NCI-H2029 treated with DMSO at 0.1 percent for 48 hours (cell line): ENCODE measurements at regions not wholly inside any gene's neighbourhood (a gene's known extent, or its start where the extent isn't known, plus 50 kb on each side); places are given as distances from the start of the nearest gene placed in this dataset.
"Not testable (repeated sequence)": the region's sequence is repeated elsewhere in the genome, so short reads cannot be mapped to it uniquely, and the experiment has no call there.

Experiments
- DNase-seq: peaks from one replicate; lab custom pipeline; 2025; lab: John Stamatoyannopoulos, UW

DNA sequence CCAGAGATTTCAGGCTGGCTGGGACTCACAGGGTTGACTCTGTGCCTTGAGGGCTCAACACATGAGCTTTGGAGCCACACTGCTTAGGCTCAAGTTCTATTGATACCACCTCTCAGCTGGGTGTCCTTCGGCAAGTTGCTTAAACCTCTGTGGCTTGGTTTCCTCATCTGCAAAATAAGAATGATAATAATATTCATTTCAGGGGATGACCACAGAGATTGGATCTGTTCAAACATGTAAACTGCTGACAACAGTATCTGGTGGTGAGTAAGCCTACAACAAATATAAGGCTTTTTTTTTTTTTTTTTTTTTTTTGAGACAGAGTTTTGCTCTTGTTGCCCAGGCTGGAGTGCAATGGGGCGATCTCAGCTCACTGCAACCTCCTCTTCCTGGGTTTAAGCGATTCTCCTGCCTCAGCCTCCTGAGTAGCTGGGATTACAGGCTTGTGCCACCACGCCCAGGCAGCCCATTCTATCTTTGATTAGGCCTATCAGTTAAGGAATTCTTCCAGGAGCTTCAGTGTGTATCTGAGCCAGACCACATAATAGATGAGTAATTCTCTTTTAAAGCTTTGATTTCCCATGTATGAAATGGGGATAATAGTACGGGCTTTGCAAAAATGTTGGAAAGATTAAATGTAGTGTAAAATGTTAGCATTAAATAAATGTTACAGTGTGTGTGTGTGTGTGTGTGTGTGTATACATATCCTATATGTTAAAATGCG is 437.6 kb downstream of the PRDM2 start:
- DNase-seq = no peak

DNA sequence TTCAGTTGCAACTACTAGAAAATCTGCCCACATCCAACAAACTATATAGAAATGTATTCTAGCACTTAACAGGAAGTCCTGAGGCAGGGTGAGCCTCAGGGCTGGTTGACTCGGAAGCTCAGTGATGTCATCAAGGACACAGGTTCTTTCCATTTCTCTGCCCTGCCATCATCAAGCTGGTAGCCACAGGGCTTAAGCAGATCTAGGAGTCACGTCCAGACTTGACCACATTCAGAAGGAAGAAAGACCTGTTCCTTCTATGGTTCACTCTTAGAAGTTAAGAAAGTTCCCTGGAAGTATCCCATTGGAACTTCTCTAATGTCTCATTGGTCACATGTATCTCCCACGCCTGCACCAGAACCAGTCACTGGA is 438.1 kb downstream of the PRDM2 start:
- no peak for DNase-seq

DNA sequence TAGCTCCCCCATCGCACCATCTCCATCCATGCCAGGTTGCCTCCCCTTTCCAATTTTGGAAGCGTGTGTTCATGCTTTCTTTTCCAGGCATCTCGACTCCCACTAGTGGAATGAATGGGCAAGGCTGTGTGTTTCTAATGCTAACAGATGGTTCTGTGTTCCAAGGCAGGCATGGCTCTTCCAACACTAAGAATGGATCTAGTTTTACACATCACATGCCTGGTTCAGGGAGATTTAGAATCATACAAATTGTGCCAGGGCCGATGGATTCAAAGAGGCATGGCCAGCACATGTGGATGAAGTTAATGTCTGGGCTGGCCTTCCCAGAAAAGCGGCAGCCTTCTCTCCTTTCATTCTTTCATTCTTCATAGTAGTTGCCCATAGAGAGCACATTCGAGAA is 438.7 kb downstream of the PRDM2 start:
- DNase-seq = no peak

DNA sequence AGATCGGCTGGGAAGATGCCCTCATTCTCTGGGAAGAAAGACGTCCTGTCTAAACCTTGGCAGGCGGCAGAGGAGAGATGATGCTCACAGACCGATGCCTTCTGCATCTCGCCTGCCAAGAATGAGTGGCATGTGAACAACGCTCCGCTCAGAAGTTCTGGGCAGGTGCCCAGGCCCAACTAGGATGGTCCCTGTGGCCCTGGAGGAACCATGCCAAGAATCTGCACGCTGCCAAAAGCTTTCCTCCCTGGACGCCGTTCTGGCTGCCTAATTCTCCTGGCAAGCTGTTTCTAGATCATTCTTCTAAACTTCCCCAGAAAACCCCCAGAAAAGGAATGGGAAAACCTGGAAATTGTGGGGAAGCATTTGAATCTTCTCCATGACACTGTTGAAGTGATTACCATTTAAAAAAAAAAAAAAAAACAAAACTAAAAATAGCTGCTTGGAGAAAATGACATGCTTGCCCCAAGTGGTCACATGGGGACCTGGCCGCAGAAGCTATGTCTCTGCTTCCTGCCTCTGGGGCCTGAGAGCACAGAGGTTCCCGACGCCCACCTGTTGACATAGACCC is 440.9 kb downstream of the PRDM2 start:
- DNase-seq = peak; percentile 44

- DNase-seq = no peak
These were observed 441.7 kb downstream of the PRDM2 start for GRCh38 chr1:14141656-14142055.

DNA sequence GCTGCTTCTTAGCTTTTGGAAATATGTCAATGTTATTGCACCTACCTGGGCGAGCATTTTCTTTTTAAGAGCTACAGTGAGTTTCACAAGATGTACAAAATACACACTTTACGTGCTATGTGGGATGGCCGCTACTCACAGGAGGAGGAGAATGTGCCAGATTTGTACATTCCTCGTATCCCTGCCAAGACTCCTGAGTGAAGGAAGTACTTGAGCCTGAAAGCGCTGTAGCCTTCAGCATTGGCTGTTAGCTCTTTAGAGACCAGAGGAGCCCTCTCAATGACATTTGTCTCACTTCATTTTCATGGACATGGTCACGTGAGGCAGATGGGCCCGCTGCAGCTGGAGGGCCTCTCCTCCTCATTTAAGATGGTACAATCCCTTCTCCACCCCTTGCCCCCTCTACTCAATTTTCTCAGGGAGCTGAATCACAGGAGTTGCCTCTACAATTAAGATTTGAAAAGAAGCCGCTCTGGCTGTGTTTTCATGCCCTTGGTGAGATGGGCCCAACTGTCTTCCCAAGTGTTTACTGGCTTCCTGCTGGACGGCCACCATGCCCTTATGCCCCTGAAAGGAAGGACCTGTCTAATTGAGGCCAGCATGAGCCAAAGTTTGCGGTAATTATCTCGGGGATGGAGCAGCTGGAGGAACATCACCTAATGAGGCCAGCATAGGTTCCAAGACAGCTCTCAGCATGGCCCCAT is 442.6 kb downstream of the PRDM2 start:
- peak; percentile 89 for DNase-seq

DNA sequence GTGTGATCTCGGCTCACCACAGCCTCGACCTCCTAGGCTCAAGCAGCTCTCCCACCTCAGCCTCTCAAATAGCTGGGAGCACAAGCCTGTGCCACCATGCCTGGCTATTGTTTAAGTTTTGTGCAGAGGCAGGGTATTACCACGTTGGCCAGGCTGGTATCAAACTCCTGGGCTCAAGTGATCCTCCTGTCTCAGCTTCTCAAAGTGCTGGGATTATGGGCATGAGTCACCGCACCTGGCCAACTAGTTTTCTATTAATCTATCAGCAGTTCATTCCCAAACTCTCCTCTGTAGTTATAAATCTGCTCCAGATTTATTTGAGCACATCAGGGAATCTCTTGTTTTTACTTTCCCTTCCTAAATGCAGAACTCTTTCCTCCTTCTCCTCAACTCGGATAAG is 443.8 kb downstream of the PRDM2 start:
- no peak for DNase-seq

GRCh38 chr1:14148526-14148925 is 448.5 kb downstream of the PRDM2 start:
- DNase-seq = no peak

DNA sequence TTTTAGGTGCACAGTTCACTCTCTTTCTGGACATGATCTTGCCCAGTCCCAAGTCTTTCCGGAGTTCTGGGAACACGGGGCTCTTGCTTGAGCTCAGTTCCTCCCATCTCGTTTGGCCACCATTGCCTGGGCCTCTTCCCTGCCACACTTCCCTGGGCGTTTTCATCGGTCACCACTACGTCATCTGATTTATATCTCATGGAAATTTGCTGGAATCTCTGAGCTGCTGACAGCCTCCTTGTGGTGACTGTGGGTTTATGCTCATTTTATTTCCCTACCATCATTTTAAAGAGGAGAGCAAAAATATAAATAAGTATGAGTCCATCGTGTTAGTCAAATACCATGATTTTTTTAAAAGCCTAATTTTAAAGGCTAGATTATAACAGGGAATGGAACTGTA is 449.1 kb upstream of the KAZN start:
- DNase-seq = no peak

GRCh38 chr1:14156543-14156942 is 441.9 kb upstream of the KAZN start:
- no peak for DNase-seq

DNA sequence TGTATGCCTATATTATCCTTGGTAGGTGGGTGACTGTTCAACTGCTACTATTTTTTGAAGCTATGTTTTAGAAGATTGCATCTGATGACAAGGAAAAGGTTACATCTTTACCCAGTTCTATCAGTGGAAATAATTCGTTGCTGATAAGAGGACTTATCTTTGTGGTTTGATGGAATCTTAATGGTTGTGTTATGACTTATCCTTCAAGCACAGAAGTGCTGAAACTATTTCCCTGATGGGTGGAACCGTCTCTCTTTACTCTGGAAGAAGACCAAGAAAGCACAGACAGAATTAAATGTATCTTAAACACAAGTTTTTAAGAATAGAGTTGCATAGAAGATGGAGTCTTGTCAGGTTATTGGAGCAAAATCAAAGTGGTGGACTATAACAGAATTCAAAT is 437.7 kb upstream of the KAZN start:
- no peak for DNase-seq

DNA sequence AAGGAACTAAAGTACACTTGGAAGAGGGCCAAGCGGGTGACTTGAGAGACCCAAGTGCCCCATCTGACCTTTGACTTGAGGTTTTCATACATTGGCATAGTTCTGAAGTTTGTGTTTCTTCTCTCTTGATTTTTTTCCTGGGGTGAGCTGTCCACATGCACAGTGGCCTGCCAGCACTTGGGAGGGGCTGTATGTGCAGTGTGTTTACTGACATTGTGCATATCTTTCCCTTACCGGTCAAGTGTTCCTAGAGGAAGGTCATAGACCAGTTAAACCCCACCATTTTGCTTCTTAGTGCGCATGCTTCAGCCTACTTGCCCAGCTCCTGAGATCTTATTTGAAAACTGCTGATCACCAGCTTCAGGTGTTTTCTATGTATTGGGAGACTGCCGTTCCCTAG is 435.2 kb upstream of the KAZN start:
- no peak for DNase-seq

DNA sequence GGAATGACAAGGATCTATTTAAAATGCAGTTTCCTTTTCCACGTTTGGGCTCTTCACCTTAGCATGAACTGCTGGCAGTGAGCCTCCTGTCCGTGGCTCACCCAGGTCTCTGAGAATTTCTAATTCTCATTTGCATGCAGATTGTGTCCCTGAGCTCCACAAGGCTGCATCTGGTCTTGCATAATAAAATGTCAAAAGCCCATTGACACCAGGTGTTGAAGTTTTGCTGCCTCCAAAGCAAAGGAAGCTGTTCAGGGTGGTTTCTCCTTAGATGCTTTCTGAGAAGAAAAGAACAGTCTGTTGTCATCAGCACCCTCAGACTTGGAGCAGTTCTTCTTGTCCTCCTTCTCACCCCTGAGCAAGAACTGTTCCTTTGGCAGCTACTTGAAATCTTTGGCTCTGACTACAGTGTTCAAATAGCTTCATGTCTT is 433.1 kb upstream of the KAZN start:
- no peak for DNase-seq

DNA sequence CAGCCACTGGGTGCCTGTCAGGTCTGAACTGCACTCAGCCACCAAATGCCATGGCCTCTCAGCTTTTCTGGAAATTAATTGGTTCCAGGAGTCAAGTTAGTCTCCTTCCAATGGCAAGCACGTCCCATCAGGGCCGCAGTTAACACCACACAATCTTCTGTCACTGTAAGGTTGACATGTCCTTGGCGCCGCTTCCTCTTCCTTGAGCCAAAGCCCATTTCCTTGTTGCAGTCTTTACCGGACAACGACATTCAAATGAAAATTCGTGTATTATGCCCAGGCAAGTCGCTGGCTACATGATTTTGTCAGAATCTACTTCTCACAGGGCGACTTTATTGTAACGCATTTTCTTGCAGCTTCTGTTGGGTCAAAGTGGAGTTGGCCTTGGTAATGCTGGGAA is 430.6 kb upstream of the KAZN start:
- DNase-seq = no peak

- no peak for DNase-seq
These were observed 430.0 kb upstream of the KAZN start for GRCh38 chr1:14168326-14169063.

GRCh38 chr1:14173598-14173997 is 424.9 kb upstream of the KAZN start:
- DNase-seq = no peak

GRCh38 chr1:14177866-14178265 is 420.6 kb upstream of the KAZN start:
- DNase-seq = not testable (repeated sequence)

DNA sequence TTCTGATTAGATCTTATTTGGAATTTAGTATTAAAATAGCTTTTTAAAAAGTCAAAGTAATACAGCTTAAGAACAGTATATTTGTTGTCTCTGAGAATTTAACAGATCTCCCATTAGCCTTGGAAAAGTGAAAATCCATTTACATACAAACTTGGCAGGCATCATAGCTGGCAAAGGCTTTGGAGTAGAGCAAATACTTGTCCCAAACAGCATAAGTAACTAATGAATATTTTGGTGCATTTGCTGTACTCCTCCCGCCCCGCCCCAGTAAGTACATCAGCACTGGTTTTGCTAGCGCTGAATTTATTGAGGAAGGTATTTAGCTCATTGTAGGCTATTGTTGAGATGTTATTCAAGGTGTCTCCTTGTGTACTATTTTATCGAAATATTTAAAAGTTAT is 417.7 kb upstream of the KAZN start:
- DNase-seq = no peak

DNA sequence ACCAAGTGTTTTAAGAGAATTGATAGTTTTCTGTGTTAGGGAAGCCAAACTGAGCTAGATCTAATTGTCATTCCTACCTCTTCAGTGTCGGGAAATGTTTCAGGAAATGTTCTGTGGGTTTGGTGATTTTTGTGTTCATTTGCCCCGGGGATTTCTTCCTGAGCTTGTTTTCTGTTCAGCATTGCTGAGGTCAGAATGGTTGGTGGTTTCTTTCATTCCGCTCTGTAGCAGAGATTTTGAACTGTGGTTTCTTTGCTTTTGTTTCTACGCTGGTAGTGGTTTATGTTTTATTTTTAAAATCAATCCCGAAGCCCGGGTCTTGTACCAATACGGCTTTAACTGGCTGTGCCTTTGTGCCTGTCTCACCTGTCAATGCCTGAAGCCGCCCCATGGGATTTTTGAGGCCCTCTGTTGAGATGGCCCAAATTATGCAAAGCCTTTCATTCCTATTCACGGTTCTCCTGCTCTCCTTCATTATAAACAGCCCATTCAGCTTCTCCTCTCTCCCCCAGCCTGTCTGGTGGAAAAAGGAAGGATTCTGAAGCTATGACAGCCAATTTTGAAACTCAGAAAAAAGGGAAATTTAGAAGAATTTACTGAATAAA is 417.2 kb upstream of the KAZN start:
- no peak for DNase-seq

GRCh38 chr1:14182856-14183255 is 415.6 kb upstream of the KAZN start:
- no peak for DNase-seq

GRCh38 chr1:14183329-14183728 is 415.2 kb upstream of the KAZN start:
- no peak for DNase-seq

GRCh38 chr1:14184454-14184853 is 414.0 kb upstream of the KAZN start:
- DNase-seq = no peak
